K562 (cell line): ENCODE measurements at regions not wholly inside any gene's neighbourhood (a gene's known extent, or its start where the extent isn't known, plus 50 kb on each side); places are given as distances from the start of the nearest gene placed in this dataset.

Experiments
- ATAC-seq: fragments of 200-7000 bp; cut with Tn5 transposase; 3 replicates; pipeline ENCODE4 v1.9.1; 2020; ENCODE audit warnings: moderate library complexity
- BruUV-seq: library from RNA; stranded (reverse); fragments of 400-500 nt; replicated peaks from 2 replicates; lab custom pipeline; 2021; lab: Mats Ljungman, UMichigan
- CTCF ChIA-PET: fragments of 300-600 bp; formaldehyde crosslinking; extraction: SDS; loops from one replicate; lab custom pipeline; 2021; ENCODE audit warnings: low intra/inter-chr PET ratio; lab: Yijun Ruan, JAX
- POLR2A ChIA-PET: fragments of 300-600, 350-650 bp; sonication (Branson Sonifier 250); formaldehyde crosslinking; extraction: SDS; loops from one replicate; lab custom pipeline; 2021; ENCODE audit warnings: antibody characterized with exemption, inconsistent platforms; lab: Yijun Ruan, JAX
- DNase-seq, 4 experiments: peaks; one replicate each; pipeline versions ENCODE4 v3.0.0 to v3.0.0-alpha.2; 2011 to 2018; ENCODE audit warnings: low spot score in 3 of 4, mixed read lengths in 3 of 4; ENCODE audit errors: extremely low read depth in 1 of 4
- FAIRE-seq: peaks from 2 replicates; lab custom pipeline; 2011; peaks lifted over from hg19 to GRCh38; lab: Jason Lieb, UNC
- H2AFZ ChIP-seq: 2 replicates; pipeline ENCODE4 v1.6.0; 2011; ENCODE audit warnings: low read depth, low read length, control low read depth, inconsistent platforms
- H3K27ac ChIP-seq: fragments of 200-600 bp; 3 replicates; pipeline ENCODE4 v1.8.0; 2011; ENCODE audit warnings: low read depth, mild to moderate bottlenecking, control low read depth, inconsistent platforms, low read length, moderate library complexity, mixed read lengths; ENCODE audit errors: extremely low read depth
- H3K27me3 ChIP-seq, 2 experiments: fragments of 300-600 bp in 1 of 2; 2 replicates in 1 of 2; 3 replicates in 1 of 2; pipeline versions ENCODE4 v1.6.0 to v1.8.0; 2011; ENCODE audit warnings: inconsistent platforms in 2 of 2, low read length in 2 of 2, mild to moderate bottlenecking in 1 of 2, mixed read lengths in 1 of 2, moderate library complexity in 1 of 2; ENCODE audit not compliant: control insufficient read depth in 2 of 2, insufficient read depth in 2 of 2
- H3K36me3 ChIP-seq: fragments of 300-600 bp; 3 replicates; pipeline ENCODE4 v1.8.0; 2011; ENCODE audit warnings: mild to moderate bottlenecking, low read length, inconsistent platforms; ENCODE audit not compliant: control insufficient read depth, insufficient read depth
- H3K4me1 ChIP-seq, 2 experiments: fragments of 200-600 bp in 1 of 2; replicated peaks in 1 of 2; 2 replicates in 1 of 2; 3 replicates in 1 of 2; pipeline versions ENCODE4 v1.5.1 to v1.8.0; 2011; ENCODE audit warnings: inconsistent platforms in 2 of 2, low read length in 2 of 2, mild to moderate bottlenecking in 1 of 2, mixed read lengths in 1 of 2, moderate library complexity in 1 of 2; ENCODE audit not compliant: control insufficient read depth in 2 of 2, insufficient read depth in 2 of 2
- H3K4me2 ChIP-seq: 2 replicates; pipeline ENCODE4 v1.6.1; 2011; ENCODE audit warnings: low read length, control low read depth, inconsistent platforms, mixed read lengths; ENCODE audit not compliant: insufficient read depth
- H3K4me3 ChIP-seq: fragments of 200-600 bp; sonication (generic), shearing (Covaris generic); 2 replicates; pipeline ENCODE4 v1.5.1; 2016; ENCODE audit warnings: control low read depth, inconsistent platforms
- H3K79me2 ChIP-seq: fragments of 200-600 bp; 3 replicates; pipeline ENCODE4 v1.8.0; 2011; ENCODE audit warnings: low read length, inconsistent platforms; ENCODE audit not compliant: control insufficient read depth, insufficient read depth
- H3K9ac ChIP-seq, 2 experiments: 2 replicates each; pipeline versions ENCODE4 v1.6.0 to v1.6.1; 2011; ENCODE audit warnings: low read depth in 2 of 2, low read length in 2 of 2, control low read depth in 1 of 2, inconsistent platforms in 1 of 2, mild to moderate bottlenecking in 1 of 2, mixed read lengths in 1 of 2; ENCODE audit not compliant: insufficient read depth in 1 of 2
- H3K9me1 ChIP-seq: one replicate; pipeline ENCODE4 v1.6.0; 2011; ENCODE audit warnings: inconsistent platforms, mild to moderate bottlenecking, low read length, moderate library complexity; ENCODE audit not compliant: control insufficient read depth, insufficient read depth
- H3K9me3 ChIP-seq: replicated peaks from 2 replicates; pipeline ENCODE4 v1.5.1; 2011; ENCODE audit warnings: low read depth, low read length, inconsistent platforms; ENCODE audit not compliant: control insufficient read depth, insufficient read depth
- H4K20me1 ChIP-seq: replicated peaks from 2 replicates; pipeline ENCODE4 v1.6.1; 2011; ENCODE audit warnings: low read length, inconsistent platforms, mixed read lengths; ENCODE audit not compliant: control insufficient read depth, insufficient read depth
- DIDO1 ChIP-seq: fragments of 450-650 bp; IDR thresholded peaks from 2 replicates; pipeline ENCODE4 v1.6.1; 2016; ENCODE audit warnings: low read depth, missing biosample characterization, missing genetic modification characterization
- GABPA ChIP-seq: fragments of 200-800 bp; sonication (Bioruptor generic); conservative IDR thresholded peaks from 2 replicates; pipeline ENCODE4 v1.6.1; 2016; ENCODE audit warnings: low read depth, missing genetic modification characterization, missing compliant biosample characterization
- NEUROD1 ChIP-seq: fragments of 150-350 bp; IDR thresholded peaks from 2 replicates; pipeline ENCODE4 v1.6.1; 2014; ENCODE audit warnings: borderline replicate concordance, low read length, low read depth; ENCODE audit not compliant: partially characterized antibody
- RCOR1 ChIP-seq, 2 experiments: IDR thresholded peaks; 2 replicates each; pipeline ENCODE4 v1.6.1; 2012; ENCODE audit warnings: low read depth in 2 of 2, low read length in 2 of 2, borderline replicate concordance in 1 of 2, improper control_type of control experiment in 1 of 2
- RFX7 ChIP-seq: fragments of 250-450 bp; sonication (Bioruptor Pico); IDR thresholded peaks from 2 replicates; pipeline ENCODE4 v1.5.1; 2021; ENCODE audit warnings: mild to moderate bottlenecking
- SPI1 ChIP-seq: IDR thresholded peaks from 2 replicates; pipeline ENCODE4 v1.6.1; 2011; ENCODE audit warnings: low read depth, low read length, control low read depth, borderline replicate concordance
- TAF7 ChIP-seq: fragments of 450-650 bp; IDR thresholded peaks from 2 replicates; pipeline ENCODE4 v1.6.1; 2016; ENCODE audit warnings: missing genetic modification characterization, missing compliant biosample characterization
- TBL1XR1 ChIP-seq, 2 experiments: IDR thresholded peaks; 2 replicates each; pipeline ENCODE4 v1.6.1; 2012; ENCODE audit warnings: improper control_type of control experiment in 2 of 2, low read length in 2 of 2, mild to moderate bottlenecking in 1 of 2
- TFAM ChIP-seq: fragments of 250-450 bp; sonication (Bioruptor Pico); conservative IDR thresholded peaks from 2 replicates; pipeline ENCODE4 v1.5.0; 2021; ENCODE audit warnings: mild to moderate bottlenecking, moderate library complexity
- YBX1 ChIP-seq: fragments of 450-650 bp; IDR thresholded peaks from 2 replicates; pipeline ENCODE4 v1.7.1; 2016; ENCODE audit warnings: mild to moderate bottlenecking
- YY1 ChIP-seq, 3 experiments: IDR thresholded peaks; 2 replicates each; pipeline ENCODE4 v1.6.1; 2011; ENCODE audit warnings: low read length in 2 of 3, mild to moderate bottlenecking in 2 of 3, moderate library complexity in 2 of 3, borderline replicate concordance in 1 of 3, control low read depth in 1 of 3, low read depth in 1 of 3; ENCODE audit not compliant: insufficient read depth in 3 of 3, insufficient replicate concordance in 2 of 3, control insufficient read depth in 1 of 3, insufficient read length in 1 of 3; ENCODE audit errors: extremely low read depth in 1 of 3
- ZNF347 ChIP-seq: fragments of 450-650 bp; formaldehyde crosslinking; IDR thresholded peaks from 2 replicates; pipeline ENCODE4 v1.4.0; 2020; ENCODE audit warnings: low read depth, mild to moderate bottlenecking, moderate library complexity
- ZNF41 ChIP-seq: fragments of 250-450 bp; sonication (Bioruptor Pico); conservative IDR thresholded peaks from 2 replicates; pipeline ENCODE4 v1.4.0; 2020; ENCODE audit warnings: mild to moderate bottlenecking
- WGBS: fragments of 100-300 bp; shearing (Covaris generic); methylation state at CpG from one replicate; pipeline ENCODE4 v1.1.6; 2016; ENCODE audit warnings: low coverage, mixed read lengths; ENCODE audit not compliant: insufficient coverage; ENCODE audit errors: missing lambda C conversion rate; 5-methylcytosine and 5-hydroxymethylcytosine counted together
- in situ Hi-C: fragments of 300-500 bp; cut with MboI; formaldehyde crosslinking; loops from 4 replicates; pipeline ENCODE4 v1.15.0; 2018; ENCODE audit warnings: inconsistent platforms, mixed read lengths
- intact Hi-C: fragments of 100-400 bp; cut with micrococcal nuclease; formaldehyde crosslinking; loops from 2 replicates; pipeline ENCODE4 v1.14.2; 2022
- TF ChIP-seq, protein P1 (sequence below): sonication (generic); formaldehyde crosslinking; IDR thresholded peaks from 2 replicates; pipeline ENCODE4 v1.8.0; 2022; ENCODE audit warnings: mild to moderate bottlenecking, missing genetic modification reagents
- TF ChIP-seq, protein P2 (sequence below): fragments of 250-450 bp; sonication (Bioruptor Pico); IDR thresholded peaks from 2 replicates; pipeline ENCODE4 v1.8.0; 2021; ENCODE audit warnings: moderate library complexity, mild to moderate bottlenecking, inconsistent platforms
- TF ChIP-seq, protein P3 (sequence below): sonication (generic); formaldehyde crosslinking; IDR thresholded peaks from 2 replicates; pipeline ENCODE4 v1.8.1; 2023; ENCODE audit warnings: mild to moderate bottlenecking, missing genetic modification reagents, moderate library complexity

DNA sequence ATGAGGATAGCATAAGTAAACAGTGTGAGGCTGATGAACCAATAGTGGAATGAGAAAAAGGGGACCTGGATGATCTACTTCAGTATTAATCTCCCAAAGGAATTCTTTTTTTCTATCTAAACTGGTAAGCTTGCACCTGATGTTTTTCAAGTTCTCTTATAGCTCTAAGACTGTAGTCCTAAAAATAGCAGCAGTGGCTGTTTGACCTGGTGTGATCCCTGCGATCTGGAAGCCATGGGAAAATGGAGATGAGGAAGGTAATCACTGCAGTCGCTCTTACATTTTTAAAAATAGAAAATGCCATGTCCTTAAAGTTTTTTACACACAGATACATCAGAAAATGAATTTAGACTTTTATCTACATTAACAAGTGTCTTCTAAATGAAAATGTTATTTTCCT is 926.4 kb upstream of the SLC35B3 start:
- H4K20me1 ChIP-seq: no peaks in the 10 kb centered on the region
- TF ChIP-seq, protein P1, sequence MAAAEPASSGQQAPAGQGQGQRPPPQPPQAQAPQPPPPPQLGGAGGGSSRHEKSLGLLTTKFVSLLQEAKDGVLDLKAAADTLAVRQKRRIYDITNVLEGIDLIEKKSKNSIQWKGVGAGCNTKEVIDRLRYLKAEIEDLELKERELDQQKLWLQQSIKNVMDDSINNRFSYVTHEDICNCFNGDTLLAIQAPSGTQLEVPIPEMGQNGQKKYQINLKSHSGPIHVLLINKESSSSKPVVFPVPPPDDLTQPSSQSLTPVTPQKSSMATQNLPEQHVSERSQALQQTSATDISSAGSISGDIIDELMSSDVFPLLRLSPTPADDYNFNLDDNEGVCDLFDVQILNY (CRISPR knock-in tag): no peak
- TF ChIP-seq, protein P2, sequence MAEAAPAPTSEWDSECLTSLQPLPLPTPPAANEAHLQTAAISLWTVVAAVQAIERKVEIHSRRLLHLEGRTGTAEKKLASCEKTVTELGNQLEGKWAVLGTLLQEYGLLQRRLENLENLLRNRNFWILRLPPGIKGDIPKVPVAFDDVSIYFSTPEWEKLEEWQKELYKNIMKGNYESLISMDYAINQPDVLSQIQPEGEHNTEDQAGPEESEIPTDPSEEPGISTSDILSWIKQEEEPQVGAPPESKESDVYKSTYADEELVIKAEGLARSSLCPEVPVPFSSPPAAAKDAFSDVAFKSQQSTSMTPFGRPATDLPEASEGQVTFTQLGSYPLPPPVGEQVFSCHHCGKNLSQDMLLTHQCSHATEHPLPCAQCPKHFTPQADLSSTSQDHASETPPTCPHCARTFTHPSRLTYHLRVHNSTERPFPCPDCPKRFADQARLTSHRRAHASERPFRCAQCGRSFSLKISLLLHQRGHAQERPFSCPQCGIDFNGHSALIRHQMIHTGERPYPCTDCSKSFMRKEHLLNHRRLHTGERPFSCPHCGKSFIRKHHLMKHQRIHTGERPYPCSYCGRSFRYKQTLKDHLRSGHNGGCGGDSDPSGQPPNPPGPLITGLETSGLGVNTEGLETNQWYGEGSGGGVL (CRISPR knock-in tag): no peak
- TF ChIP-seq TAF7 (no peak), YY1 (IDR thresholded peaks at IDR 0.05; ENCODE audit: borderline replicate concordance in 1 of 3, control insufficient read depth in 1 of 3, extremely low read depth in 1 of 3, insufficient read depth in 3 of 3, insufficient read length in 1 of 3, insufficient replicate concordance in 2 of 3, low read depth in 1 of 3, low read length in 2 of 3) (no peak), ZNF41 (no peak), NEUROD1 (no peak), RFX7 (CRISPR knock-in tag) (no peak), GABPA (tag) (no peak), SPI1 (no peak), TBL1XR1 (IDR thresholded peaks at IDR 0.05; ENCODE audit: low read length in 2 of 2) (no peak), ZNF347 (CRISPR knock-in tag) (no peak), DIDO1 (no peak), TFAM (CRISPR knock-in tag) (no peak), YBX1 (no peak), RCOR1 (IDR thresholded peaks at IDR 0.05; ENCODE audit: borderline replicate concordance in 1 of 2, low read depth in 2 of 2, low read length in 2 of 2) (no peak)
- TF ChIP-seq, protein P3, sequence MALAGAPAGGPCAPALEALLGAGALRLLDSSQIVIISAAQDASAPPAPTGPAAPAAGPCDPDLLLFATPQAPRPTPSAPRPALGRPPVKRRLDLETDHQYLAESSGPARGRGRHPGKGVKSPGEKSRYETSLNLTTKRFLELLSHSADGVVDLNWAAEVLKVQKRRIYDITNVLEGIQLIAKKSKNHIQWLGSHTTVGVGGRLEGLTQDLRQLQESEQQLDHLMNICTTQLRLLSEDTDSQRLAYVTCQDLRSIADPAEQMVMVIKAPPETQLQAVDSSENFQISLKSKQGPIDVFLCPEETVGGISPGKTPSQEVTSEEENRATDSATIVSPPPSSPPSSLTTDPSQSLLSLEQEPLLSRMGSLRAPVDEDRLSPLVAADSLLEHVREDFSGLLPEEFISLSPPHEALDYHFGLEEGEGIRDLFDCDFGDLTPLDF: no peak
- TF ChIP-seq, all 486 proteins: peak for 0
- Histone ChIP-seq H3K4me1 (no peaks in the 10 kb centered on the region), H3K4me2 (no peak overlapping the region), H3K9ac (no peak overlapping the region), H3K79me2 (no peaks in the 10 kb centered on the region), H3K9me3 (no peaks in the 10 kb centered on the region), H2AFZ (no peak overlapping the region), H3K4me3 (no peak overlapping the region), H3K27ac (no peak overlapping the region), H3K27me3 (no peaks in the 10 kb centered on the region), H3K9me1 (no peaks in the 10 kb centered on the region), H3K36me3 (no peaks in the 10 kb centered on the region)
- intact Hi-C loops: no loop called here
- 5% methylated on average over 2 of the region's 2 CpGs for WGBS
- no peak for DNase-seq
- CTCF ChIA-PET: no interaction called here
- no TSS peak for BruUV-seq
- POLR2A ChIA-PET: no interaction called here
- ATAC-seq: no peak
- no peak for FAIRE-seq
- in situ Hi-C loops: no loop called here
